ENCODE measurements at regions not wholly inside any gene's neighbourhood (a gene's known extent, or its start where the extent isn't known, plus 50 kb on each side); places are given as distances from the start of the nearest gene placed in this dataset.
"Not testable (repeated sequence)": the region's sequence is repeated elsewhere in the genome, so short reads cannot be mapped to it uniquely, and the experiment has no call there.

GRCh38 chr2:87229964-87230363 lies 208.3 kb upstream of the PLGLB1 start:
- not testable (repeated sequence) for TF ChIP-seq POLR2A (IDR thresholded peaks at IDR 0.05; ENCODE audit: low read length); USF2 (IDR thresholded peaks at IDR 0.05); SREBF2 (IDR thresholded peaks at IDR 0.05); CTCF (IDR thresholded peaks at IDR 0.05); FOSL2 (IDR thresholded peaks at IDR 0.05); FOSL2 (CRISPR knock-in tag; IDR thresholded peaks at IDR 0.05); CEBPB (IDR thresholded peaks at IDR 0.05); NR3C1 (IDR thresholded peaks at IDR 0.05); EP300 (IDR thresholded peaks at IDR 0.05); BCL3 (IDR thresholded peaks at IDR 0.05)
